ENCODE measurements at regions not wholly inside any gene's neighbourhood (a gene's known extent, or its start where the extent isn't known, plus 50 kb on each side); places are given as distances from the start of the nearest gene placed in this dataset.

- TF ChIP-seq DLX4 (CRISPR knock-in tag; IDR thresholded peaks at IDR 0.05) (no peak), NFE2L1 (tag; IDR thresholded peaks at IDR 0.05; ENCODE audit: borderline replicate concordance, low read depth) (no peak), ZNF311 (CRISPR knock-in tag; IDR thresholded peaks at IDR 0.05) (no peak), ZNF785 (CRISPR knock-in tag; IDR thresholded peaks at IDR 0.05) (no peak), IRF2 (CRISPR knock-in tag; IDR thresholded peaks at IDR 0.05) (no peak), LEF1 (IDR thresholded peaks at IDR 0.05) (no peak), POLR3G (IDR thresholded peaks at IDR 0.05; ENCODE audit: extremely low read depth, insufficient read length, insufficient replicate concordance) (no peak), BMI1 (IDR thresholded peaks at IDR 0.05; ENCODE audit: low read length) (no peak), REST (IDR thresholded peaks at IDR 0.05; ENCODE audit: borderline replicate concordance) (no peak), REST (CRISPR knock-in tag; IDR thresholded peaks at IDR 0.05; ENCODE audit: low read depth) (no peak)
These were observed 391.3 kb downstream of the PPP1R2C start (continued) for GRCh38 chrX:42386681-42387080.
